ENCODE measurements at regions not wholly inside any gene's neighbourhood (a gene's known extent, or its start where the extent isn't known, plus 50 kb on each side); places are given as distances from the start of the nearest gene placed in this dataset.

GRCh38 chr6:96683819-96684528 is 121.0 kb downstream of the FHL5 start:
- Mint-ChIP-seq H3K27ac (no peak overlapping the region), H3K4me3 (no peak overlapping the region), H3K4me1 (ENCODE audit: low read depth) (no peaks in the 10 kb centered on the region), H3K36me3 (ENCODE audit: low read depth) (no peaks in the 10 kb centered on the region), H3K27me3 (peaks cover 10% of the 10 kb centered on the region), H3K9me3 (no peaks in the 10 kb centered on the region)
- ChIA-PET POLR2A (no interaction called here), CTCF (no interaction called here)
- H3K36me3 ChIP-seq (ENCODE audit: insufficient read depth, low read length), result no peaks in the 10 kb centered on the region
- intact Hi-C loops (cut with DNase I, micrococcal nuclease), result no loop called here
- ATAC-seq (ENCODE audit: poor library complexity), result no peak
- no peak overlapping the region for H3K4me3 ChIP-seq (ENCODE audit: low read length)
- H3K4me1 ChIP-seq (ENCODE audit: insufficient read depth, low read length), result no peaks in the 10 kb centered on the region
- peaks cover 0 to 4% of the 10 kb centered on the region in 2 experiments for H3K27me3 ChIP-seq (ENCODE audit: control insufficient read depth in 1 of 2, insufficient read depth in 2 of 2, low read length in 2 of 2)
- no peak for TF ChIP-seq CTCF (IDR thresholded peaks at IDR 0.05)
- no peak for DNase-seq
- H3K27ac ChIP-seq (ENCODE audit: low read depth in 1 of 2, low read length in 2 of 2), result no peak overlapping the region
- H3K9me3 ChIP-seq (ENCODE audit: control insufficient read depth in 1 of 2, insufficient read depth in 1 of 2, low read length in 2 of 2), result no peaks in the 10 kb centered on the region

GRCh38 chr6:96682017-96682416 is 119.1 kb downstream of the FHL5 start:
- Histone ChIP-seq H3K9me3 (ENCODE audit: control insufficient read depth in 1 of 2, insufficient read depth in 1 of 2, low read length in 2 of 2) (no peaks in the 10 kb centered on the region), H3K4me1 (ENCODE audit: insufficient read depth, low read length) (no peaks in the 10 kb centered on the region), H3K36me3 (ENCODE audit: insufficient read depth, low read length) (no peaks in the 10 kb centered on the region), H3K4me3 (ENCODE audit: low read length) (no peak overlapping the region), H3K27ac (ENCODE audit: low read depth in 1 of 2, low read length in 2 of 2) (no peak overlapping the region), H3K27me3 (ENCODE audit: control insufficient read depth in 1 of 2, insufficient read depth in 2 of 2, low read length in 2 of 2) (no peaks in the 10 kb centered on the region)
- DNase-seq, result no peak
- no peak for TF ChIP-seq CTCF (IDR thresholded peaks at IDR 0.05)
- no peak for ATAC-seq (ENCODE audit: poor library complexity)
- Mint-ChIP-seq H3K36me3 (ENCODE audit: low read depth) (no peaks in the 10 kb centered on the region), H3K9me3 (no peaks in the 10 kb centered on the region), H3K27me3 (peaks cover 9% of the 10 kb centered on the region), H3K4me3 (no peak overlapping the region), H3K27ac (no peak overlapping the region), H3K4me1 (ENCODE audit: low read depth) (no peaks in the 10 kb centered on the region)
- intact Hi-C loops (cut with DNase I, micrococcal nuclease), result no loop called here
- POLR2A ChIA-PET, result no interaction called here
- CTCF ChIA-PET, result no interaction called here

- CTCF ChIA-PET, result no interaction called here
- H3K4me3 ChIP-seq (ENCODE audit: low read length), result no peak overlapping the region
- intact Hi-C loops (cut with DNase I, micrococcal nuclease), result no loop called here
- no peak overlapping the region for H3K27ac Mint-ChIP-seq
- no peaks in the 10 kb centered on the region for H3K4me1 Mint-ChIP-seq (ENCODE audit: low read depth)
- H3K4me3 Mint-ChIP-seq, result no peak overlapping the region
- H3K9me3 ChIP-seq (ENCODE audit: control insufficient read depth in 1 of 2, insufficient read depth in 1 of 2, low read length in 2 of 2), result no peaks in the 10 kb centered on the region
- POLR2A ChIA-PET, result interaction anchor here (0.6 kb wide), 1 partner anchor 39 kb away, joined by 3 read pairs; no protein-coding TSS in a partner anchor
- H3K27me3 Mint-ChIP-seq, result no peaks in the 10 kb centered on the region
- H3K36me3 ChIP-seq (ENCODE audit: insufficient read depth, low read length), result no peaks in the 10 kb centered on the region
- H3K36me3 Mint-ChIP-seq (ENCODE audit: low read depth), result no peaks in the 10 kb centered on the region
- DNase-seq, result no peak
- no peaks in the 10 kb centered on the region for H3K9me3 Mint-ChIP-seq
- H3K27me3 ChIP-seq (ENCODE audit: control insufficient read depth in 1 of 2, insufficient read depth in 2 of 2, low read length in 2 of 2), result no peaks in the 10 kb centered on the region
- no peak for TF ChIP-seq CTCF (IDR thresholded peaks at IDR 0.05)
- no peak overlapping the region for H3K27ac ChIP-seq (ENCODE audit: low read depth in 1 of 2, low read length in 2 of 2)
- no peaks in the 10 kb centered on the region for H3K4me1 ChIP-seq (ENCODE audit: insufficient read depth, low read length)
- ATAC-seq (ENCODE audit: poor library complexity), result no peak
Measured at GRCh38 chr6:96675597-96675996, 112.7 kb downstream of the FHL5 start.

All from CD4-positive, alpha-beta T cell (primary cell).